ENCODE measurements at regions not wholly inside any gene's neighbourhood (a gene's known extent, or its start where the extent isn't known, plus 50 kb on each side); places are given as distances from the start of the nearest gene placed in this dataset.

GRCh38 chr14:44347316-44347715, 159.8 kb downstream of the FSCB start:
- TF ChIP-seq POLR2AphosphoS5 (IDR thresholded peaks at IDR 0.05), result no peak
- no peak for TF ChIP-seq POLR2A (IDR thresholded peaks at IDR 0.05)
- TF ChIP-seq CTCF (IDR thresholded peaks at IDR 0.05), result no peak
